GM23338 (cell line): ENCODE measurements at regions not wholly inside any gene's neighbourhood (a gene's known extent, or its start where the extent isn't known, plus 50 kb on each side); places are given as distances from the start of the nearest gene placed in this dataset.
"Not testable (repeated sequence)": the region's sequence is repeated elsewhere in the genome, so short reads cannot be mapped to it uniquely, and the experiment has no call there.

Experiments used
- CREB1 ChIP-seq: fragments of 250-450 bp; sonication (Bioruptor Pico); IDR thresholded peaks from 2 replicates; pipeline ENCODE4 v1.5.0; 2020; ENCODE audit warnings: low read depth, mild to moderate bottlenecking, moderate library complexity
- EZH2 ChIP-seq: fragments of 200-600 bp; sonication (generic); IDR thresholded peaks from one replicate; pipeline ENCODE4 v1.8.0; 2017; ENCODE audit warnings: antibody characterized with exemption, mild to moderate bottlenecking, low read depth; ENCODE audit not compliant: unreplicated experiment
- EZH2phosphoT487 ChIP-seq: fragments of 200-600 bp; sonication (generic); IDR thresholded peaks from one replicate; pipeline ENCODE4 v1.8.1; 2018; ENCODE audit warnings: antibody characterized with exemption; ENCODE audit not compliant: unreplicated experiment
- JUNB ChIP-seq: IDR thresholded peaks from one replicate; pipeline ENCODE4 v1.6.1; 2016; ENCODE audit warnings: antibody characterized with exemption; ENCODE audit not compliant: unreplicated experiment
- NANOG ChIP-seq: IDR thresholded peaks from 2 replicates; pipeline ENCODE4 v1.6.1; 2016; ENCODE audit warnings: antibody characterized with exemption, borderline replicate concordance
- POLR2AphosphoS5 ChIP-seq: IDR thresholded peaks from 2 replicates; pipeline ENCODE4 v1.6.1; 2016; ENCODE audit warnings: antibody characterized with exemption, low read depth
- REST ChIP-seq: IDR thresholded peaks from one replicate; pipeline ENCODE4 v1.6.1; 2018; ENCODE audit warnings: antibody characterized with exemption; ENCODE audit not compliant: unreplicated experiment
- STAT1 ChIP-seq: IDR thresholded peaks from one replicate; pipeline ENCODE4 v1.6.1; 2016; ENCODE audit warnings: antibody characterized with exemption; ENCODE audit not compliant: unreplicated experiment
- ZNF331 ChIP-seq: fragments of 250-450 bp; sonication (Bioruptor Pico); IDR thresholded peaks from 2 replicates; pipeline ENCODE4 v1.5.0; 2020; ENCODE audit warnings: low read depth, mild to moderate bottlenecking, moderate library complexity
- ZNF462 ChIP-seq: fragments of 250-450 bp; sonication (Bioruptor Pico); IDR thresholded peaks from 2 replicates; pipeline ENCODE4 v1.5.0; 2020; ENCODE audit warnings: mild to moderate bottlenecking, moderate library complexity
- TF ChIP-seq, protein P1 (sequence below), 2 experiments: fragments of 200-600 bp in 1 of 2; sonication (generic) in 1 of 2; conservative IDR thresholded peaks; 2 replicates each; pipeline versions ENCODE4 v1.5.1 to v1.6.1; 2016 to 2017; ENCODE audit warnings: antibody characterized with exemption in 2 of 2, low read depth in 2 of 2, mild to moderate bottlenecking in 2 of 2, moderate library complexity in 1 of 2
- TF ChIP-seq, protein P2 (sequence below): IDR thresholded peaks from 2 replicates; pipeline ENCODE4 v1.6.1; 2016; ENCODE audit warnings: antibody characterized with exemption

GRCh38 chr4:78664296-78664695, 111.9 kb upstream of the BMP2K start:
- TF ChIP-seq CREB1; EZH2; EZH2phosphoT487; REST; JUNB; STAT1; POLR2AphosphoS5; ZNF331 (CRISPR knock-in tag); NANOG; ZNF462: not testable (repeated sequence)
- TF ChIP-seq, protein P1, sequence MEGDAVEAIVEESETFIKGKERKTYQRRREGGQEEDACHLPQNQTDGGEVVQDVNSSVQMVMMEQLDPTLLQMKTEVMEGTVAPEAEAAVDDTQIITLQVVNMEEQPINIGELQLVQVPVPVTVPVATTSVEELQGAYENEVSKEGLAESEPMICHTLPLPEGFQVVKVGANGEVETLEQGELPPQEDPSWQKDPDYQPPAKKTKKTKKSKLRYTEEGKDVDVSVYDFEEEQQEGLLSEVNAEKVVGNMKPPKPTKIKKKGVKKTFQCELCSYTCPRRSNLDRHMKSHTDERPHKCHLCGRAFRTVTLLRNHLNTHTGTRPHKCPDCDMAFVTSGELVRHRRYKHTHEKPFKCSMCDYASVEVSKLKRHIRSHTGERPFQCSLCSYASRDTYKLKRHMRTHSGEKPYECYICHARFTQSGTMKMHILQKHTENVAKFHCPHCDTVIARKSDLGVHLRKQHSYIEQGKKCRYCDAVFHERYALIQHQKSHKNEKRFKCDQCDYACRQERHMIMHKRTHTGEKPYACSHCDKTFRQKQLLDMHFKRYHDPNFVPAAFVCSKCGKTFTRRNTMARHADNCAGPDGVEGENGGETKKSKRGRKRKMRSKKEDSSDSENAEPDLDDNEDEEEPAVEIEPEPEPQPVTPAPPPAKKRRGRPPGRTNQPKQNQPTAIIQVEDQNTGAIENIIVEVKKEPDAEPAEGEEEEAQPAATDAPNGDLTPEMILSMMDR (conservative IDR thresholded peaks at IDR 0.05; ENCODE audit: low read depth in 2 of 2), result not testable (repeated sequence)
- TF ChIP-seq, protein P2, sequence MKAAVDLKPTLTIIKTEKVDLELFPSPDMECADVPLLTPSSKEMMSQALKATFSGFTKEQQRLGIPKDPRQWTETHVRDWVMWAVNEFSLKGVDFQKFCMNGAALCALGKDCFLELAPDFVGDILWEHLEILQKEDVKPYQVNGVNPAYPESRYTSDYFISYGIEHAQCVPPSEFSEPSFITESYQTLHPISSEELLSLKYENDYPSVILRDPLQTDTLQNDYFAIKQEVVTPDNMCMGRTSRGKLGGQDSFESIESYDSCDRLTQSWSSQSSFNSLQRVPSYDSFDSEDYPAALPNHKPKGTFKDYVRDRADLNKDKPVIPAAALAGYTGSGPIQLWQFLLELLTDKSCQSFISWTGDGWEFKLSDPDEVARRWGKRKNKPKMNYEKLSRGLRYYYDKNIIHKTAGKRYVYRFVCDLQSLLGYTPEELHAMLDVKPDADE, result not testable (repeated sequence)
